PC-9 (cell line): ENCODE measurements at regions not wholly inside any gene's neighbourhood (a gene's known extent, or its start where the extent isn't known, plus 50 kb on each side); places are given as distances from the start of the nearest gene placed in this dataset.

ENCODE experiments used
- BruUV-seq: library from RNA; stranded (reverse); fragments of 400-500 nt; replicated peaks from 2 replicates; lab custom pipeline; 2021; lab: Mats Ljungman, UMichigan
- CTCF ChIA-PET: fragments of 300-600 bp; sonication (Branson Sonifier 250); formaldehyde crosslinking; loops from one replicate; lab custom pipeline; 2022; ENCODE audit warnings: antibody characterized with exemption; lab: Charles Lee
- POLR2A ChIA-PET: fragments of 300-600 bp; sonication (Branson Sonifier 250); formaldehyde crosslinking; loops from one replicate; lab custom pipeline; 2022; ENCODE audit warnings: antibody characterized with exemption; ENCODE audit not compliant: unreplicated experiment; lab: Charles Lee
- DNase-seq, 2 experiments: peaks; one replicate each; pipeline versions ENCODE4 v3.0.0 to v3.0.0-alpha.2; 2015 to 2022; ENCODE audit warnings: mixed read lengths in 1 of 2
- H2AFZ ChIP-seq: fragments of 200-600 bp; sonication (generic); 2 replicates; pipeline ENCODE4 v1.8.1; 2017; ENCODE audit warnings: antibody characterized with exemption
- H3F3A ChIP-seq: fragments of 200-600 bp; sonication (generic); 2 replicates; pipeline ENCODE4 v1.8.1; 2017; ENCODE audit warnings: antibody characterized with exemption, mild to moderate bottlenecking, low read depth; ENCODE audit not compliant: insufficient read depth
- H3K27ac ChIP-seq: fragments of 200-600 bp; sonication (generic); 2 replicates; pipeline ENCODE4 v1.6.1; 2016; ENCODE audit warnings: mixed run types
- H3K27me3 ChIP-seq: fragments of 200-600 bp; sonication (generic); 2 replicates; pipeline ENCODE4 v1.6.1; 2016; ENCODE audit warnings: low read depth, mixed run types; ENCODE audit not compliant: insufficient read depth
- H3K36me3 ChIP-seq: fragments of 200-600 bp; sonication (generic); 2 replicates; pipeline ENCODE4 v1.6.1; 2016; ENCODE audit warnings: low read depth, mixed run types
- H3K4me1 ChIP-seq: fragments of 200-600 bp; sonication (generic); replicated peaks from 2 replicates; pipeline ENCODE4 v1.6.1; 2016; ENCODE audit warnings: mixed run types; ENCODE audit not compliant: insufficient read depth
- H3K4me2 ChIP-seq: fragments of 200-600 bp; sonication (generic); 2 replicates; pipeline ENCODE4 v1.6.1; 2017; ENCODE audit warnings: mixed run types
- H3K4me3 ChIP-seq: fragments of 200-600 bp; sonication (generic); 2 replicates; pipeline ENCODE4 v1.6.1; 2016; ENCODE audit warnings: mixed run types
- H3K79me2 ChIP-seq: fragments of 200-600 bp; sonication (generic); 2 replicates; pipeline ENCODE4 v1.6.1; 2017; ENCODE audit warnings: low read depth, mixed run types
- H3K9me2 ChIP-seq: fragments of 200-600 bp; sonication (generic); 2 replicates; pipeline ENCODE4 v1.8.1; 2017; ENCODE audit warnings: mild to moderate bottlenecking; ENCODE audit not compliant: insufficient read depth
- H3K9me3 ChIP-seq: fragments of 200-600 bp; sonication (generic); 2 replicates; pipeline ENCODE4 v1.8.1; 2016; ENCODE audit warnings: low read depth; ENCODE audit not compliant: insufficient read depth
- H4K20me1 ChIP-seq: fragments of 200-600 bp; sonication (generic); 2 replicates; pipeline ENCODE4 v1.8.1; 2017; ENCODE audit not compliant: insufficient read depth
- EZH2 ChIP-seq: fragments of 200-600 bp; sonication (generic); IDR thresholded peaks from 2 replicates; pipeline ENCODE4 v1.8.0; 2017; ENCODE audit warnings: antibody characterized with exemption, low read depth
- intact Hi-C: fragments of 100-400 bp; cut with micrococcal nuclease; formaldehyde crosslinking; loops from one replicate; pipeline ENCODE4 v1.10.0; 2022; ENCODE audit not compliant: unreplicated experiment
- TF ChIP-seq, protein P1 (sequence below): fragments of 200-600 bp; sonication (generic); conservative IDR thresholded peaks from 2 replicates; pipeline ENCODE4 v1.6.1; 2017; ENCODE audit warnings: mixed run types, antibody characterized with exemption, mild to moderate bottlenecking, moderate library complexity

DNA sequence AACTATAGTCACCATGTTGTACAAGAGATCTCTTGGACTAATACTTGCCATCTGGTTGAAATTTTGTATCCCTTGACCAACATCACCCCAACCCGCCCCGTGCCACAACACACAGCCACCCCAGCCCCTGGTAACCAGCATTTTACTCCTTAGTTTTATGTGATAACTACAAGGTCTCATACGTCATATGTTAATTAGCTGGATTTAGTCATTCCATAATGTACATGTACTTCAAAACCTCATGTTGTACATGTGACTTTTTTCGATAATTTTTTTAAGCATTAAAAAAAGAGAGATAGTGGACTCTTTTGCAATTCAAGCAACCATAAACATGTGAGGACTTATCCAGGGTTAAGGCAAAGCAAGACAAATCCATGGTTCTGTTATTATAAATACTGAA lies 773.4 kb upstream of the NOVA1 start:
- Histone ChIP-seq H3K79me2 (no peaks in the 10 kb centered on the region), H4K20me1 (no peaks in the 10 kb centered on the region), H3K4me3 (no peak overlapping the region), H3F3A (no peaks in the 10 kb centered on the region), H3K36me3 (no peaks in the 10 kb centered on the region), H3K9me3 (no peaks in the 10 kb centered on the region), H3K4me2 (no peak overlapping the region), H3K9me2 (no peaks in the 10 kb centered on the region), H3K27me3 (no peaks in the 10 kb centered on the region), H2AFZ (no peak overlapping the region), H3K27ac (no peak overlapping the region), H3K4me1 (no peaks in the 10 kb centered on the region)
- ChIA-PET CTCF (no interaction called here), POLR2A (no interaction called here)
- intact Hi-C loops, result no loop called here
- BruUV-seq, result no TSS peak
- TF ChIP-seq, protein P1, sequence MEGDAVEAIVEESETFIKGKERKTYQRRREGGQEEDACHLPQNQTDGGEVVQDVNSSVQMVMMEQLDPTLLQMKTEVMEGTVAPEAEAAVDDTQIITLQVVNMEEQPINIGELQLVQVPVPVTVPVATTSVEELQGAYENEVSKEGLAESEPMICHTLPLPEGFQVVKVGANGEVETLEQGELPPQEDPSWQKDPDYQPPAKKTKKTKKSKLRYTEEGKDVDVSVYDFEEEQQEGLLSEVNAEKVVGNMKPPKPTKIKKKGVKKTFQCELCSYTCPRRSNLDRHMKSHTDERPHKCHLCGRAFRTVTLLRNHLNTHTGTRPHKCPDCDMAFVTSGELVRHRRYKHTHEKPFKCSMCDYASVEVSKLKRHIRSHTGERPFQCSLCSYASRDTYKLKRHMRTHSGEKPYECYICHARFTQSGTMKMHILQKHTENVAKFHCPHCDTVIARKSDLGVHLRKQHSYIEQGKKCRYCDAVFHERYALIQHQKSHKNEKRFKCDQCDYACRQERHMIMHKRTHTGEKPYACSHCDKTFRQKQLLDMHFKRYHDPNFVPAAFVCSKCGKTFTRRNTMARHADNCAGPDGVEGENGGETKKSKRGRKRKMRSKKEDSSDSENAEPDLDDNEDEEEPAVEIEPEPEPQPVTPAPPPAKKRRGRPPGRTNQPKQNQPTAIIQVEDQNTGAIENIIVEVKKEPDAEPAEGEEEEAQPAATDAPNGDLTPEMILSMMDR, result no peak
- TF ChIP-seq EZH2, result no peak
- no peak for DNase-seq

DNA sequence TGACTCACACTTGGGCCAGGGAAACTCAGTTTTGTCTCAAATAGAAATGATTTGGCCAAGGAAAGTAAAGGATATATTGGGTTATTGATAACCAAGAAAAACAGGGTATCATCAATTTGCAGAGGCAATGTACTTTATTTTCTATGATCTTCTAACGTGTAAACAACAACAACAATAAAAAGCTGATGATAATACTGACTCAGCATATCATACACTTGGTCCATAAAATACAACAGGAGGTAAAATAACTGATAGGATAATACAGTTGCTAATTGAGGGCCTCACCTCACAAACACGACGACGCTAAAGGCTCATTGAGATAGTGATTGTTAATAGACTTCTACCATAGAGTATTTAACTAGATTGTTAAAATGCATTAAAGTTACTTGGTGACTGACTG lies 774.0 kb upstream of the NOVA1 start:
- Histone ChIP-seq H3K4me2 (no peak overlapping the region), H3K36me3 (no peaks in the 10 kb centered on the region), H4K20me1 (no peaks in the 10 kb centered on the region), H3K27ac (no peak overlapping the region), H2AFZ (no peak overlapping the region), H3K9me2 (no peaks in the 10 kb centered on the region), H3K4me1 (no peaks in the 10 kb centered on the region), H3K9me3 (no peaks in the 10 kb centered on the region), H3K4me3 (no peak overlapping the region), H3K27me3 (no peaks in the 10 kb centered on the region), H3F3A (no peaks in the 10 kb centered on the region), H3K79me2 (no peaks in the 10 kb centered on the region)
- ChIA-PET CTCF (no interaction called here), POLR2A (no interaction called here)
- no peak for TF ChIP-seq EZH2
- TF ChIP-seq, protein P1, result no peak
- intact Hi-C loops, result no loop called here
- no peak for DNase-seq
- BruUV-seq, result no TSS peak

DNA sequence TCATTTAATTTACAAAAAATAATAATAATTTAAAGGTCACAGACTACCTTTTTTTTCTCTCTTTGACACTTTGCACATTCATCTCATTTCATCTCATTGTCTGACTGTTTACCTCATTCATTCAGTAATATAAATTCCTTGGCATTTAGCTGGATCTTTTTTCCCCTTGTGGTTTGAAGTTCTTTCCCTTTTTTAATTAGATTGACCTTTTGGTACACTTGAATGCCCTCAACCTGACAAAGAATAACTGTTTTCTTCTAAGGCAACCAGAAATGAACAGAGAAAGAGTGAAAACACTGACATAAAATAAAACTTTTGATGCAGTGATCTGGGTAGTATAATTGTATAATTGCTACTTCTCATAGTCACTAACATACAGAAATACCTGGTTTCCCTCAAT lies 774.9 kb upstream of the NOVA1 start:
- no peak overlapping the region for H3K27ac ChIP-seq
- H3K79me2 ChIP-seq, result no peaks in the 10 kb centered on the region
- no peaks in the 10 kb centered on the region for H4K20me1 ChIP-seq
- H3K9me2 ChIP-seq, result no peaks in the 10 kb centered on the region
- no peaks in the 10 kb centered on the region for H3K4me1 ChIP-seq
- ChIA-PET POLR2A (no interaction called here), CTCF (no interaction called here)
- H3K4me3 ChIP-seq, result no peak overlapping the region
- no peak for DNase-seq
- H3K9me3 ChIP-seq, result no peaks in the 10 kb centered on the region
- no peaks in the 10 kb centered on the region for H3K36me3 ChIP-seq
- H3K4me2 ChIP-seq, result no peak overlapping the region
- no peaks in the 10 kb centered on the region for H3K27me3 ChIP-seq
- H3F3A ChIP-seq, result no peaks in the 10 kb centered on the region
- no peak overlapping the region for H2AFZ ChIP-seq
- no TSS peak for BruUV-seq
- intact Hi-C loops, result no loop called here
- TF ChIP-seq, protein P1, result no peak
- no peak for TF ChIP-seq EZH2
